ENCODE measurements at regions not wholly inside any gene's neighbourhood (a gene's known extent, or its start where the extent isn't known, plus 50 kb on each side); places are given as distances from the start of the nearest gene placed in this dataset.

- TF ChIP-seq CTCF (conservative IDR thresholded peaks at IDR 0.05; ENCODE audit: low read depth, low read length), result no peak
- DNase-seq (ENCODE audit: low read depth), result no peak
- H3K4me3 ChIP-seq (ENCODE audit: low read depth, low read length), result no peak overlapping the region
Measured at GRCh38 chr15:81907521-81907920, 138.3 kb downstream of the MEX3B start.

GRCh38 chr15:81905889-81906288 lies 139.9 kb downstream of the MEX3B start:
- H3K4me3 ChIP-seq (ENCODE audit: low read depth, low read length), result no peak overlapping the region
- no peak for DNase-seq (ENCODE audit: low read depth)
- TF ChIP-seq CTCF (conservative IDR thresholded peaks at IDR 0.05; ENCODE audit: low read depth, low read length), result no peak

GRCh38 chr15:81901319-81901718 lies 144.5 kb downstream of the MEX3B start:
- no peak overlapping the region for H3K4me3 ChIP-seq (ENCODE audit: low read depth, low read length)
- no peak for DNase-seq (ENCODE audit: low read depth)
- no peak for TF ChIP-seq CTCF (conservative IDR thresholded peaks at IDR 0.05; ENCODE audit: low read depth, low read length)

GRCh38 chr15:81899730-81900129 lies 146.1 kb downstream of the MEX3B start:
- DNase-seq (ENCODE audit: low read depth), result no peak
- no peak for TF ChIP-seq CTCF (conservative IDR thresholded peaks at IDR 0.05; ENCODE audit: low read depth, low read length)
- H3K4me3 ChIP-seq (ENCODE audit: low read depth, low read length), result no peak overlapping the region

GRCh38 chr15:81899024-81899423 lies 146.8 kb downstream of the MEX3B start:
- no peak for DNase-seq (ENCODE audit: low read depth)
- H3K4me3 ChIP-seq (ENCODE audit: low read depth, low read length), result no peak overlapping the region
- TF ChIP-seq CTCF (conservative IDR thresholded peaks at IDR 0.05; ENCODE audit: low read depth, low read length), result no peak

GRCh38 chr15:81897057-81897677 lies 148.7 kb downstream of the MEX3B start:
- no peak for DNase-seq (ENCODE audit: low read depth)
- no peak overlapping the region for H3K4me3 ChIP-seq (ENCODE audit: low read depth, low read length)
- no peak for TF ChIP-seq CTCF (conservative IDR thresholded peaks at IDR 0.05; ENCODE audit: low read depth, low read length)

- DNase-seq (ENCODE audit: low read depth), result no peak
- TF ChIP-seq CTCF (conservative IDR thresholded peaks at IDR 0.05; ENCODE audit: low read depth, low read length), result no peak
- no peak overlapping the region for H3K4me3 ChIP-seq (ENCODE audit: low read depth, low read length)
Measured at GRCh38 chr15:81896356-81896755, 149.5 kb downstream of the MEX3B start.

Measured in epithelial cell of proximal tubule (primary cell).